ENCODE measurements at regions not wholly inside any gene's neighbourhood (a gene's known extent, or its start where the extent isn't known, plus 50 kb on each side); places are given as distances from the start of the nearest gene placed in this dataset.

DNA sequence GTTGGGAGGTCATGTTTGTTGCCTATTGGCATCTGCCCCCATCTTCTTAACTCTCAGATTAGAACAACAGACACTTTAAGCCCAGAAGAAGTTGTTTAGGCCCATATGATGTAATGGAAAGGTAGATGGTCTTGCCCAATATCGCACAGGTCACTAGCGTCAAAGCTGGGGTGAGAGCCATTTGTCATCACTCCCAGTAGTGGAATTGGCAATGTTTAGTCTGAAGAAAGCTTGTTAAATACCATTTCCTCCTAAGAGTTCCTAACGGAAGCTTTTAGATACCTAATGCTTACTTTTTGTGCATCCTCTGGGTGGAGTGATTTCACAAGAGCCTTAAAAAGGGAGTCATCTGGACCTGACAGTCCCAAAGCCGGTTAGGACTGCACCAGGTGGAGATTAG lies 125.4 kb downstream of the DACT1 start:
- TF ChIP-seq, protein P1, sequence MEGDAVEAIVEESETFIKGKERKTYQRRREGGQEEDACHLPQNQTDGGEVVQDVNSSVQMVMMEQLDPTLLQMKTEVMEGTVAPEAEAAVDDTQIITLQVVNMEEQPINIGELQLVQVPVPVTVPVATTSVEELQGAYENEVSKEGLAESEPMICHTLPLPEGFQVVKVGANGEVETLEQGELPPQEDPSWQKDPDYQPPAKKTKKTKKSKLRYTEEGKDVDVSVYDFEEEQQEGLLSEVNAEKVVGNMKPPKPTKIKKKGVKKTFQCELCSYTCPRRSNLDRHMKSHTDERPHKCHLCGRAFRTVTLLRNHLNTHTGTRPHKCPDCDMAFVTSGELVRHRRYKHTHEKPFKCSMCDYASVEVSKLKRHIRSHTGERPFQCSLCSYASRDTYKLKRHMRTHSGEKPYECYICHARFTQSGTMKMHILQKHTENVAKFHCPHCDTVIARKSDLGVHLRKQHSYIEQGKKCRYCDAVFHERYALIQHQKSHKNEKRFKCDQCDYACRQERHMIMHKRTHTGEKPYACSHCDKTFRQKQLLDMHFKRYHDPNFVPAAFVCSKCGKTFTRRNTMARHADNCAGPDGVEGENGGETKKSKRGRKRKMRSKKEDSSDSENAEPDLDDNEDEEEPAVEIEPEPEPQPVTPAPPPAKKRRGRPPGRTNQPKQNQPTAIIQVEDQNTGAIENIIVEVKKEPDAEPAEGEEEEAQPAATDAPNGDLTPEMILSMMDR (IDR thresholded peaks at IDR 0.05) = no peak
- no peak for TF ChIP-seq POLR2A (IDR thresholded peaks at IDR 0.05)
